GM04503 (cell line): ENCODE measurements at regions not wholly inside any gene's neighbourhood (a gene's known extent, or its start where the extent isn't known, plus 50 kb on each side); places are given as distances from the start of the nearest gene placed in this dataset.
"Not testable (repeated sequence)": the region's sequence is repeated elsewhere in the genome, so short reads cannot be mapped to it uniquely, and the experiment has no call there.

Experiments used
- DNase-seq: peaks from one replicate; pipeline ENCODE4 v3.0.0-alpha.2; 2012; ENCODE audit warnings: low read depth

DNA sequence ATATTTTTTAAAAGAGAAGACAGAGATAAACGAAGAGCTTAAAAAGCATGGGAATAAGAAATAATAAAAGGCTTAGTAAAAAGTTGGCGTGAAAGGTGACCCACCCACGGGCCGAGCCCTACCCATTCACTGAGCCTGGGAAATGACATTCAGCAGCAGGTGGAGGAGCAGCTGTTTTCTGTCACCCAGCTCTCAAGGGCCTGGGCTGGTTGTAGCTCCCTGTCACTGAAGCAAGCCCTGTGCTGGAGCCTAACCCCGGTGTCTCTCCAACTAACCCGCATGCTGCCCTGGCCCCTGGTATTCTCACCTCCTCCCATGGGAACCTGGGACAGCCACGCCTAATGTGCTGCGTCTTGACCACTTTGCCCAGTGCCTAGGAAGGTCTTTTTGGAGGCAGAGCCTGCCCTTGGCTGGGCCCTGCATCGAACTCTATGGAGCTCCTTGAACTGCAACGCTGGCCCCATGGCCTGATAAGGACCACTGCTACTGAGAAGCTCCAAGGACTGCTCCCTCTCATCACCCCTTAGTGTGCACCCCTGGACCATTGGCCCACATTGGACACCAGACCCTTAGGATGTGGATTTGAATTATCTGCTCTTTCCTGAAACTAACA lies 68.8 kb upstream of the IYD start:
- no peak for DNase-seq

DNA sequence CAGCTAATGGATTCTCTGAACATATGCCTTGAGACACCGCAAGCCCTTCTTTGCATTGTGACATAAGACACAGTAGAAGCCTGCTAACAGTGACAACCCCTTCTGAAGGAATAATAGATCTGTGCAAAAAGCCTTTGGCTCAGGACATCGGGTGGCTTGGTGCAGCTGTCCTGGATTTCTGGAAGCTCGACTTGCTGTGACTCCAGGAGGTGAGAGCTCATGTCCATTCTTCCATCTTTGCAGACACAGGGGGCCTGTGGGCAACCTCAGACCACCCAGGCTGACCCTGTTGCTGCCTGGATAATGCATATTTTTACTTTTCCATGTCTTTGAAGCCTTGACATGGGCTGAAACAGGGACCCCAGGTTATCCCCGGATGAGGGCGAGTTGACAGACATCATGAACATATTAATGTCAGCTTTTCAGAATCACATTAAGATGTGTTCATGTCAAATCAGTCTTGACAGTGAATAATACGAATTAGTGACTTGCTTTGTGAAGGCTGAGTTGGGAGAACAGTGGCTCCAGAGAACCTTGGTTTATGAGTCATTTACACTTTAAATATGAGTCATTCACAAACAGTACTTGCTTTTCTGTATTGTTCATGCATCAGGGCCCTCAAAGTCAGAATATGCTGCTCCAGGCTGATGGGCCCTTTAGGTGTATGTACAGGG lies 66.8 kb upstream of the IYD start:
- DNase-seq = peak; percentile 21

DNA sequence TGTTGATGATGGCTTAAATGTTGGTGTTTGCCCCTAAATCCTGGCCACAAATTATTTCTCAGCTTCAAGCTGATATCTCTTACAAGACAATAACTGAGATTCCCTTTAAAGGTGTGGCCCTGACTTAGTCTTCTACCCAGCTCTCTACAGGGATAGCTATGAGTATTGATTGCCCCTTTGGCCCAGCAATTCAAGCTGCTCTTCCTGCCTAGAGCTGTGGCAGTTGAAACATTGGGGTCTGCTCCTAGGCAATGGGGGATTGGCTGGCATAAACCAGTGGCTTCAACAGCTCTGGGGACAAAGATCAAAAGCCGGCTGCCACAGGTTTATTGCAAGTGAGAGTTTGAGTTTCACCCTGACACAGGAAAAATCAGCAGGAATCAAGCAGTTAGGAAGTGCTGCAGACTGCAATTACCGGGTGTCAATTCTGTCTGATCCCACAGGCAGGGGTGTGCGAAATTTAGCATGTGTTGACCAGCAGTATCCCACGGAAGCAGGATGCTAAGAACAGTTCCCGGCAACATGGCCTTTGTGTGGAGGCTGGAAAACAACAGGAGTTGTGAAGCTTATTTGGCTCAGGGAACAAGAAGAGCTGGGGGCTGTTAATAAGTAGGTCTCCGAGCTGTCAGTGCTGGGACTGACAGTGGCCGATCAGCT lies 66.2 kb upstream of the IYD start:
- no peak for DNase-seq

DNA sequence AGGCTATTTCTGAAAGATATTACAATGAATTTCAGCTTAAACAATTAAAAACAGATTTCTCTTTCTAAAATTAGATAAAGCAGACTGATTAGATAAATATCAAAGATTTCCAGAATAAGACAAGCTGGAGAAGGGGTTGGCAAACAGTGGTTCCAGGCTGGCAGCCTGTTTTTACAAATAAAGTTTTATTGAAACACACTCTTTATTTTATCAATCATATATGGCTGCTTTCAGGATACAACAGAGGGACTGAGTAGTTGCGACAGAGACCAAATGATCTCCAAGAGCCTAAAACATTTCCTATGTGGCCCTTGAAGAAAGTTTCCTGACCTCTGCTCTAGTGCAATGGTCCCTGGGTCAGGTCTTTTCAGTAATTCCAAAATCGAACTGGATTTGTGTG lies 65.6 kb upstream of the IYD start:
- no peak for DNase-seq

DNA sequence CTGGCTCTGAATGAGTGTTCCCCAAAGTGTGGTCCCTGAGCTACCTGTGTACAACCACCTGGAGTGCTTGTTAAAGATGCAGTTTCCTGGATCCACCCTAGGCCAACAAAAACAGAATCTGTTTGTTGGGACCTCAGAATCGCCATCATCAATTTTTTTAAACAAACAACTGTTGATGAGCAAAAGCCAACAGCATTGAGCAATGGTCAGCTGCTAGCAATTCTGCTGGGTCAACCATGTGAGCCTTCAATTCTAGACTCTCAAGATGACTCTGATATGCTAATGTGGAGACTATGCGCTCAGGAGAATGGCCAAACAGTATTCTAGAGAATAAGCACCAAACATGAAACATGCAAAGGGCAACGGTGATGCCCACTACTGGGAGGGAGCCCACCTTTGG lies 64.4 kb upstream of the IYD start:
- DNase-seq = no peak

DNA sequence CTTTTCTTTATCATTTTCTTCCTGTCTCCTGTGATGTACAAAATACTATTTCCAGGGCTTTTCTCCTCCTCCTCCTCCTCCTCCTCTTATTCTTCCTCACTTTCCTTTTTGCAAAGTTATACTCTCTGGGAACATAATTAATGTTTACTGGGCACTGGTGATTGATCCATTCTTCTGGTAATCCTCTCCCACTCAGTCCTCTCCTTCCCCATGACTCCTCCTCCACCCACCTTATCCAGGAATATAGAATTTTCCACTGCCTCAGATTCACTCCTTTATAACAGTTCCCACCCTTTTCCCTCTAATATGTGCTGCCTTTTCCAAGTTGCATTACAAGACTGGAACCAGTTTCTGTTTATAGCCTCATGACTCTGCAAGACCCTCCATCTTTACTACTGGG lies 62.5 kb upstream of the IYD start:
- no peak for DNase-seq

DNA sequence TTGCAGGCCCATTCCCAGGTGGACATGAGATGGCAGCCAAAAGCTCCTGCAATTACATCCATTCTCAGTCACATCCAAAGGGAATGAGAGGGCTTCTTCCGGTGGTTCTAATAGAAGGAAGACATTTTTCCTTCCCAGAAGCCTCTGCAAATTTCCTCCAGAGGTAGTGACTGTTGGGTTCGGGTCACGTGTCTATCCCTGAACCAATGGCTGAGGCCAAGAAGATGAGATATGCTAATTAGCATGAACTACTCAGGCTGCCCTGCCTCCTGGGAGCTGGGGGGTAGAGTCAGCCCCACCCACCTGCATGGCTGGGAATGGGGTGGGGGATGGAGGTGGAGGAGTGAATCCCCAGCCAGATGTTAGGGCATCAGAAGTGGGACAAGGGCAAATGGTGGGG lies 61.3 kb upstream of the IYD start:
- no peak for DNase-seq

DNA sequence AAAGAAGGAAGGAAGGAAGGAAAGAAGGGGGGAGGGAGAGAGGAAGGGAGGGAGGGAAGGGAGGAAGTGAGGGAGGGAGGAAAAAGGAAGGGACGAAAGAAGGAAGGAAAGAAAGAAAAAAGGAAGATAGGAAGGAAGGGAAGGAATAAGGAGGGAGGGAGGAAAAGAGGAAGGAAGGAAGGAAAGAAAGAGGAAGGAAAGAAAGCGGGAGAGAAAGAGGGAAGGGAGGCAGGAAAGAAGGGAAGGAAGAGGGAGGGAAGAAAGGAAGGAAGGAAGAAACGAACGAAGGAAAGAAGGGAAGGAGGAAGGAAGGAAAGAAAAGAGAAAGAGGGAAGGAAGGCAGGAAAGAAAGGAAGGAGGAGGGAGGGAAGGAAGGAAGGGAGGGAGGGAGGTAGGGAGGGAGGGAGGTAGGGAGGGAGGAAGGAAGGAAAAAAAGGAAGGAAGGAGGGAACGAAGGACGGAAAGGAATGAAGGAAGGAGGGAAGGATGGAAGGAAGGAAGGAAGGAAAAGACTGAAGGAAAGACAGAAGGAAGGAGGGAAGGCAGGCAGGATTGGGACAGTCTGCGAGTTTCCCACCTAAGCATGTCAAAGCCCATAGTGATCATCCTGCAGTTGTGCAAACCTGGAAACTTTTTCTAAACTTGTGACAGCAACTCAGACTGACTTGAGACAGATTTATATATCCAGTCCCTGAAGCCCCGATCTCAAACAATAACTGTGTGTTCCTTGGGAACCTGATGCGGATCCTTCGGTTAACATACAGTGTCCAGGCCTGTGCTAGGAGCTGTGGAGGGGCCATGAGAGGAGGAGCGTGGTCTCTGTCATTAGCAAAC lies 59.8 kb upstream of the IYD start:
- DNase-seq = no peak

DNA sequence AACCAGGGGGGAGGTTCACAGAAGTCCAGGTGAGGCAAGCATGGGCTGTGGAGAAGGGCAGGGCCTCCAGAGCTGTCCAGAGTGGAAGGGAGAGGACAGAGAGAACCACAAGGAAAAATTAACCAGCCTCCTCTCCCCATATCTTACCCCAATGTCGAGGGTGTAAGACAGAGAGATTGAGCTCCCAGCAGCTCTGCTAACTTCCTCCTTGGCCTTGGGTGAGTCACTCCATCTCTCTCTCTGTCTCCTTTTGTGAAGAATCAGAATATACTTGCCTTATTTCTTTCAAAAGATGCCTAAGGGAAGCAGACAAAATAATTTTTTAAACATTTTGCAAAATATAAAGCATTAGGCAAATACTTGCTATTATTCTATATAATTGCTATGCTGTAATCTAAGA lies 58.3 kb upstream of the IYD start:
- DNase-seq = no peak

DNA sequence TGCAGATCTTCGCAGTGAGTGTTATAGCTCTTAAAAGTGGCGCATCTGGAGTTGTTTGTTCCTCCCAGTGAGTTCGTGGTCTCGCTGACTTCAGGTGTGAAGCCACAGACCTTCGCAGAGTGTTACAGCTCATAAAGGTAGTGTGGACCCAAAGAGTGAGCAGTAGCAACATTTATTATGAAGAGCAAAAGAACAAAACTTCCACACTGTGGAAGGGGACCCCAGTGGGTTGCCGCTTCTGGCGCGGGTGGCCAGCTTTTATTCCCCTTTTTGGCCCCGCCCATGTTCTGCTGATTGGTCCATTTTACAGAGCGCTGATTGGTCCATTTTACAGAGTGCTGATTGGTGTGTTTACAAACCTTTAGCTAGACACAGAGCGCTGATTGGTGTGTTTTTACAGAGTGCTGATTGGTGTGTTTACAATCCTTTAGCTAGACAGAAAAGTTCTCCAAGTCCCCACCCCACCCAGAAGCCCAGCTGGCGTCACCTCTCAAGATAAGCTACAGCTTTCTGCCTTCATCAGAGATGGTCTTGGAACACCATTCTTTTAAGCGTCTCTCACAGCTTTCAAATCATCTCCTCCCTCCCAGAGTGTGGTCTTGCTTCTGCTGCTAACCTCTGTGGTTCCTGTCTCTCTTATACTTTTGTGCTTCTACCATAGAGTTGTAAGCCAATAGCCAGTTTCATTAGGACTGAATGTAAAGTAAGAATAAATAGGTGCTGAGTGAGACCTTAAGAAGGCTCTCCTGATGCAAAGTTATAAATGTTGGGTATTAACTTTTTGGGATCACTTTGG lies 57.5 kb upstream of the IYD start:
- DNase-seq = not testable (repeated sequence)

DNA sequence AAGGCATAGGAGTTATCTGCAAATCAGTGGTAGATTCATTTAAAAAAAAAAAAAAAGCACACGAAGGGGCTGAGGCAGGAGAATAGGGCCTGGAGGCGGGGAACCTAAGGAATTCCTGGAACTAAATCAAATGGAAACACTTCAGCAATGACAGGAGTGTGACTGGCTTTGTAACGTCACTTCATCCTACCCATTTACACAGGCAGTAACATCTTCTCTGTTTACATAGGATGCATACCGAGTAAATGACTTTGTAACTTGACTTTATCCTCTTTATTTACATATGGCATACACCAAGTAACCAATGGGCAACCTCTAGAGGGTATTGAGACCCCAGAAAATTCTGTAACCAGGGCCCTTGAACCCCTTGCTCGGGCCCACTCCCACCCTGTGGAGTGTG lies 56.4 kb upstream of the IYD start:
- DNase-seq = no peak

DNA sequence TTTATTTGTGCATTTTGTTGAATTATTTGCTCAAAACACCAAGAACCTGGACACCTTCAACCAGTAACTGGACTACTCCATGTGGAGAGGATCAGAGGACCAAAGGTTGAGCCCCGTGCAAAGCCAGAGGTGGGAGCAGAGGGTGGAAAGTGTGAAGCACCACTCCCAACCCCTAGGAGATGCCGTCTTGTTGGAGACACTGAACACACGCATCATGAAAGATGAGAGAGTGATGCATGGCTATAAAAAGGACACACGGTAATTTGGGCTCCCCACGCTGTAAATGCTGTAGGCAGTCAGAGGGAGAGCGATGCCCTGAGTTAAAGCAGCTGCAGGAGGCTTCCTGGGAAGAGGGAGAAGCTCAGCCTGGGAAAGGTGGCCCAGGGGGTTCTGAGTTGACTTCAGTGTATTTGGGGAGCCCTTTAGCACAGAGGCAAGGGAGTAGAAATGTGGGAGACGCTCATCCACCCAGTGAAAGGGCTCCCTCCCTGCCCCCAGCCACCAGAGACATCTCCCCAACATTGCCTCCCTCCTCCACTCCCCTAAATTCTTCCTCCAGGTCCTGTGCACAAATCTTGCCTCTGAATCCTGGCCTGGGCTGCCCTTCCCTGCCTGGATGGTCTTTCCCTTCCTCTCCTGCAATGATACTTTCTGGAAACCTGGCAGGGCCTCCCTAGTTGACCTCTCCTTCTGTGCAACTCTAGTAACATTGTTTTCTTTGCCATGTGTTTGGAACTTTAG lies 55.8 kb upstream of the IYD start:
- no peak for DNase-seq

DNA sequence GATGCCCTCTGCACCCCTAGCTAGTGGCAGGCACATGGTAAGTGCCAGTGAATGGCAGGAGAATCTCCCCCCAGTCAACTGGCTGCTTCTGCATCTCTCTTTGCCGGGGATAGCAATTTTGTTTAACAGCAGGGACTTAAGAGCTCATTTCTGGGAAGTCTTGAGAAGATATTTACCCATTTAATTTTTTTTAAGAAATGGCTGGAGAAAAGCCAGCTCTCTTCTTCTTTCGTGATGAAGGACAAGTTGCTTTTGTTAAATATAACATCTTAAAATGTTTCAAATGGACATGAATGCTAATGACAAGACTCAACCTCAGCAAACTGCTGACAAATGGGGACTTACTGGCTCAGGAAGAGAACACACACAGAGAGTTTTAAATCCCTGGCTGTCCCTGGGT lies 55.0 kb upstream of the IYD start:
- DNase-seq = no peak

DNA sequence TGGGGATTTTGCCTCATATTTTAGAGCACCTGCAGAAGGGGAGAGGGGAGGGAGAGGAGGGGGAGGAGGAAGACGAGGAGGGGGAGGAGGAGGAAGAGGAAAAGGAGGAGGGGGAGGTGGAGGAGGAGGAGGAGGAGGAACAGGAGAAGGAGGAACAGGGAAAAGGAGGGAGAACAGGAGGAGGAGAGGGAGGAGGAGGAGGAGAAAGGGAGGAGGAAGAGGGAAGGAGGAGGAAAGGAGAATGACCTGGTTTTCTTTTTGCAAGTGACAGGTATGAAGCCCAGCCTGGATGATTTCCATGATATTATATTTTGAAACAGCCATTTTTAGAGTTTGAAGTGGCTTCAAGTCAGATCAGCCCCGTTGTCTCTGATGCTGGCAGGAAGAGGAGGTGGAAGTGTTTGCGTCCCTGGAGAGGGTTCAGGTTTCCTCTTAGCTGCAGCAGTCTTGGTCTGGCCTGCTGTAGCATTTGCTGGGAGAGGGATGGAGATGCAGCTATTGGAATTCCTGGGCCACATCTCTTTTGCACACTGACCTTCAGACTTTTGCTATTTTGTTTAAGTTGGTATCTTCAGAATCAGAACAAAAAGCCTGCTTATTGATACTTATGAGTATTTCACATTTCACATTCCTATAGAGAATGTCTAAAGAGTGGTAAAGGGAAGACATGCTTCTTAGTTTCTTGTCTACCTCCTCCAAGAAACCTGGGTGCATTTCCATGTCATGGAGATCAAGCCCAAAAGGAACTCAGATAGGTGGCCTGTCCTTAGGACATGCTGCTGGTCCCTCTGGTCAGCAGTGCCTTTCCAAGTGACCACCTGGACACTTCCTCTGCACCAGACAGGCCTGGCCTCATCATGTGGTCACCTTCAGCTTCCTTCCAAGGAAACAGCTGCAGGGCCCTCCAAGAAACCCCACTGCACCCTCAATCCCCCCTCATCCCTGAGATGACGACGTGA lies 54.3 kb upstream of the IYD start:
- DNase-seq = no peak

DNA sequence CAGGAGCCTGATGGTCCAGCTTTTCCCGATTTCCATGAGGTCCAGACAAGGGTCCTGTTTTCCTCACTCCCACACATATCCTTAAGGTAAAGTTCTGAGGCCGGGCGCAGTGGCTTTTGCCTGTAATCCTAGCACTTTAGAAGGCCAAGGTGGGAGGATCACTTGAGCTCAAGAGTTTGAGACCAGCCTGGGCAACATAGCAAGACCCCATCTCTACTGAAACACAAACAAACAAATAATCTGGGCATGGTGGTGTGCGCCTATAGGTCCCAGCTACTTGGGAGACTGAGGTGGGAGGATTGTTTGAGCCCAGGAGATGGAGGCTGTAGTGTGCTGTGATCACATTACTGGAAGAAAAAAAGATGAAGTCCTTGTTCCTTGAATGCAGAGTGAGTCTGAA lies 53.2 kb upstream of the IYD start:
- DNase-seq = no peak

DNA sequence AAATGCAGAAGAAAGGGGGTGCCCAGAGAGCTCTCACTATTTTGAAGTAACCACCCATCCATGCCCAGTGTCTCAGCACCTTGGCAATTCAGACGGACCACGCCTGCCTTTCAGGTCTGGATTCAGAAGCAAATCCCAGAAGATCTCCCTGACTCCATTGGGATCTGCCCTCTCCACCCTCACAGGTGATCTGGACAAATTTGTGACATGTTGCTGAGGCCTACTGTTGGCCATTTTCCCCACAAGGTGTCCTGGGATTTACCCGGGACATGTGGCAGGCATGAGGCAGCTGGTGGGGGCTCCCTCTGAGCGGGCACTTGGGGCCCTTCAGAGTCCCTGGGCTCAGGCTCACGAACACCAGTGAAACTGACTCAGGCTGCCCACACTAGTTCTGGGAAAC lies 51.9 kb upstream of the IYD start:
- no peak for DNase-seq
